ENCODE measurements at regions not wholly inside any gene's neighbourhood (a gene's known extent, or its start where the extent isn't known, plus 50 kb on each side); places are given as distances from the start of the nearest gene placed in this dataset.

GRCh38 chr2:9093324-9093723 lies 89.8 kb upstream of the MBOAT2 start:
- no peak for TF ChIP-seq CTCF (IDR thresholded peaks at IDR 0.05)
- TF ChIP-seq POLR2A (IDR thresholded peaks at IDR 0.05): no peak

Data from Peyer's patch (tissue), 4 donors.